ENCODE measurements at regions not wholly inside any gene's neighbourhood (a gene's known extent, or its start where the extent isn't known, plus 50 kb on each side); places are given as distances from the start of the nearest gene placed in this dataset.

DNA sequence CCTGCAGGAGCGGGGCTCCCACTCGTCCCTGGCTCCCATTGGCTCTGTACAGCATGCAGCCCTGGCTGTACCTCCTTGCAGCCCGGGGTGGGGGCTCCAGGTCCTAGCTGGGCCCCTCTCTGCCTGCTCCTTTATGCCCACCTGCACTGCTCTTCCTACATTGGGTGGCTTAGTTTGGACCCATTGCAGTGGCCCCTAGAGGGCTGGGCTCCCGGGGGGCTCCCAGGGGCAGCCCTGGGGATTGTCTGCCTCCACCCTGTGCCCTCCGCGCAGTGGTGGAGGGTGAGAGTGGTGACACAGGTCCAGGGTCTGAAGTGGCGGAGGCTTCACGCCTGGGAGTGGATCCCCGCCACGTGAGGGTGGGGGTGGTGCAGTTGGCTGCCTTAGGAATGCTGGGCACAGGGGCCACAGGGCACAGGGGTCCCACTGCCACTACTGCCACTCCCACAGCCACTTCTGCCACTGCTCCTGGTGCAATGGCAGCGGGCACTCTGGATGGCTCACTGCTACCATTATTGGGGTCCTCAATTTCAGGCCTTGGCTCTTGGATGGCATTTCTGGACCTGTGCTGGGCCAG is 177.1 kb downstream of the ARL4A start:
- no peak for DNase-seq (ENCODE audit: extremely low spot score)
- 91% methylated on average over 11 of the region's 11 CpGs for WGBS
- no peak overlapping the region for H3K27ac ChIP-seq (ENCODE audit: low read depth)
- no peak overlapping the region for H3K4me3 ChIP-seq (ENCODE audit: low read depth, low read length)
- no peaks in the 10 kb centered on the region for H3K36me3 ChIP-seq (ENCODE audit: insufficient read depth)
- H3K4me1 ChIP-seq (ENCODE audit: insufficient read depth) = no peaks in the 10 kb centered on the region

DNA sequence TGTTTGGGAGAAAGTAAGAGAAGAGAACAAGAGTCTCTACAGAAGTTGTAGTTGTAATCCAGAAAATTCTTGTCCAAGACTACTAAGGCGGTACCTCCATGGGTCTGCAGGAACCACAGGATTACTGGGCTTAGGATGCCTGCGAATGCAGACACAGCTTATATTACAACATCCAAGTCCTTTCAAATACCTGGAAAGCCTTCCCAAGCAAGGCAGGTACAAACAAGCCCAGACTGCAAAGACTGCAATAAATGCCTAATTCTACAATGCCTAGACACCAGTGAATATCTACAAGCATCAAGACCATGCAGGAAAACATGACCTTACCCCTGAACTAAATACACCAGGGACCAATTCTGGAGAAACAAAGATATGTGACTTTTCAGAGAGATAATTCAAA is 178.2 kb downstream of the ARL4A start:
- 89% methylated on average over 2 of the region's 2 CpGs for WGBS
- Histone ChIP-seq H3K36me3 (ENCODE audit: insufficient read depth) (no peaks in the 10 kb centered on the region), H3K4me3 (ENCODE audit: low read depth, low read length) (no peak overlapping the region), H3K4me1 (ENCODE audit: insufficient read depth) (no peaks in the 10 kb centered on the region), H3K27ac (ENCODE audit: low read depth) (no peak overlapping the region)
- DNase-seq (ENCODE audit: extremely low spot score) = no peak

GRCh38 chr7:12866207-12866606 is 178.8 kb downstream of the ARL4A start:
- Histone ChIP-seq H3K27ac (ENCODE audit: low read depth) (no peak overlapping the region), H3K36me3 (ENCODE audit: insufficient read depth) (no peaks in the 10 kb centered on the region), H3K4me1 (ENCODE audit: insufficient read depth) (no peaks in the 10 kb centered on the region), H3K4me3 (ENCODE audit: low read depth, low read length) (no peak overlapping the region)
- 61% methylated on average over 4 of the region's 4 CpGs for WGBS
- no peak for DNase-seq (ENCODE audit: extremely low spot score)

DNA sequence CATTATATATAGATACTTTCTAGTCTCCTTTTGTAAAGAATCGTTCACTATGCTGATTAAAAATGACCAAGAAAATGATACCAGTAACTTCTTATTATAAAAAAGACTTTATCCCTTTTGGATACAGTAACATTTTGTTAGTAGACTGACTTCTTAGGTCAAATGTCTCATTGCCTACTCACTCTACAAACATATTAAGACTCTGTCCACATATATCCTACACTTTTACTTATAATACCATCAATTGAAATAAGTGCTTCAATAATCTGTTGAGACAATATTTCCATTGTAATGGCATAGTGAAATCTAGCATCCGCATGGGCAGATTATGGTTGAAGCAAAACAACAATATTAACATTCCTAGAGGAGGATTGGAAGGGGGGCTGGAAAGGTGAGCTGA is 180.6 kb downstream of the ARL4A start:
- 90% methylated on average over 2 of the region's 2 CpGs for WGBS
- H3K4me3 ChIP-seq (ENCODE audit: low read depth, low read length) = no peak overlapping the region
- H3K36me3 ChIP-seq (ENCODE audit: insufficient read depth) = no peaks in the 10 kb centered on the region
- no peak for DNase-seq (ENCODE audit: extremely low spot score)
- H3K4me1 ChIP-seq (ENCODE audit: insufficient read depth) = no peaks in the 10 kb centered on the region
- H3K27ac ChIP-seq (ENCODE audit: low read depth) = no peak overlapping the region

- 95% methylated on average over 1 of the region's 1 CpG for WGBS
- no peak for DNase-seq (ENCODE audit: extremely low spot score)
- Histone ChIP-seq H3K4me1 (ENCODE audit: insufficient read depth) (no peaks in the 10 kb centered on the region), H3K36me3 (ENCODE audit: insufficient read depth) (no peaks in the 10 kb centered on the region), H3K4me3 (ENCODE audit: low read depth, low read length) (no peak overlapping the region), H3K27ac (ENCODE audit: low read depth) (no peak overlapping the region)
Observed at GRCh38 chr7:12870219-12870618, 182.8 kb downstream of the ARL4A start.

- WGBS = 80% methylated on average over 6 of the region's 6 CpGs
- no peaks in the 10 kb centered on the region for H3K4me1 ChIP-seq (ENCODE audit: insufficient read depth)
- no peak for DNase-seq (ENCODE audit: extremely low spot score)
Observed at GRCh38 chr7:12872487-12872886, 185.1 kb downstream of the ARL4A start.

GRCh38 chr7:12873571-12873970 is 186.1 kb downstream of the ARL4A start:
- 47% methylated on average over 3 of the region's 3 CpGs for WGBS
- Histone ChIP-seq H3K4me1 (ENCODE audit: insufficient read depth) (no peaks in the 10 kb centered on the region), H3K36me3 (ENCODE audit: insufficient read depth) (no peaks in the 10 kb centered on the region)

More at GRCh38 chr7:12872487-12872886, 185.1 kb downstream of the ARL4A start:
- Histone ChIP-seq H3K36me3 (ENCODE audit: insufficient read depth) (no peaks in the 10 kb centered on the region), H3K27ac (ENCODE audit: low read depth) (no peak overlapping the region), H3K4me3 (ENCODE audit: low read depth, low read length) (no peak overlapping the region)

GRCh38 chr7:12879139-12879538 is 191.7 kb downstream of the ARL4A start:
- Histone ChIP-seq H3K4me1 (ENCODE audit: insufficient read depth) (no peaks in the 10 kb centered on the region), H3K4me3 (ENCODE audit: low read depth, low read length) (no peak overlapping the region), H3K36me3 (ENCODE audit: insufficient read depth) (no peaks in the 10 kb centered on the region), H3K27ac (ENCODE audit: low read depth) (no peak overlapping the region)
- DNase-seq (ENCODE audit: extremely low spot score) = no peak

More at GRCh38 chr7:12873571-12873970, 186.1 kb downstream of the ARL4A start:
- no peak for DNase-seq (ENCODE audit: extremely low spot score)
- H3K27ac ChIP-seq (ENCODE audit: low read depth) = no peak overlapping the region
- H3K4me3 ChIP-seq (ENCODE audit: low read depth, low read length) = no peak overlapping the region

DNA sequence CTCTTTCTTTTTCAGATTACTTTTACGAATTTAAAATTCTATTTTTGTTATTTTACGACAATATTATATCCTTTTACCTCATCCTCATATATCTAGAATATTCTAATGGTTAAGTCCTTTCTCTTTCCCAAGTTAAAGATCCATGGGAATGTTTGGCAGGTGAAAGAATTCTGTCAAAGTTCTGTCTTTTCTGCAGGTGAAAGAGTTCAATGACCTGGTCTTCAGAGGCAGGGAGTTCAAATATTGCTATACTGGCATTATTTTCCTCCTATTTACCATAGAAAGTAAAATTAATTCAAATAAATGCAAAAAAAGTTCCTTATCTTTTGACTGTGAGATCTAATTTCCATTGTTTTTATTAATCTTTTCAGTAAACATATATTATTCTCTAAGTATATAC is 194.3 kb downstream of the ARL4A start:
- Histone ChIP-seq H3K27ac (ENCODE audit: low read depth) (no peak overlapping the region), H3K4me3 (ENCODE audit: low read depth, low read length) (no peak overlapping the region), H3K36me3 (ENCODE audit: insufficient read depth) (no peaks in the 10 kb centered on the region), H3K4me1 (ENCODE audit: insufficient read depth) (no peaks in the 10 kb centered on the region)
- no peak for DNase-seq (ENCODE audit: extremely low spot score)
- WGBS = 93% methylated on average over 2 of the region's 2 CpGs

- H3K4me3 ChIP-seq (ENCODE audit: low read depth, low read length) = no peak overlapping the region
- no peak for DNase-seq (ENCODE audit: extremely low spot score)
- H3K36me3 ChIP-seq (ENCODE audit: insufficient read depth) = no peaks in the 10 kb centered on the region
- WGBS = 93% methylated on average over 1 of the region's 1 CpG
- H3K27ac ChIP-seq (ENCODE audit: low read depth) = no peak overlapping the region
- H3K4me1 ChIP-seq (ENCODE audit: insufficient read depth) = no peaks in the 10 kb centered on the region
Observed at GRCh38 chr7:12882710-12883109, 195.3 kb downstream of the ARL4A start.

DNA sequence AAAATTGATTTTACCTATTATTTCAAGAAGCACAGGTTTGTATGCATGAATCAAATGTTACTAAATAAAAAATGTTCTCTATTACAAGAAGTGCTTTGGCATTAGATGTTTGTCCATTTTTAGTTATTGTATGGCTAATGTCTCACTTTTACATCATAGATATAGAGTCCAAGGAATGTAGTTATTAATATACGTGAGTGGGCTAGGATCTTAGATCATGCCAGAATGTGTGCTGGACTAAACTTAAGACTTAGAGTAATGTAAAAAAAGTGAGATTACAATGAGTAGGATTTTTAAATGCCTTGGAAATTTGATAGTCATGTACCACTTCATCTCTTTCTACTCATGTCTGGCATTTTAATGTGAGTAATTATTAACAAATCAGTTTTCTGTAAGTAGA is 196.6 kb downstream of the ARL4A start:
- H3K36me3 ChIP-seq (ENCODE audit: insufficient read depth) = no peaks in the 10 kb centered on the region
- 36% methylated on average over 1 of the region's 1 CpG for WGBS
- no peak for DNase-seq (ENCODE audit: extremely low spot score)
- no peak overlapping the region for H3K27ac ChIP-seq (ENCODE audit: low read depth)
- H3K4me1 ChIP-seq (ENCODE audit: insufficient read depth) = no peaks in the 10 kb centered on the region
- no peak overlapping the region for H3K4me3 ChIP-seq (ENCODE audit: low read depth, low read length)

- Histone ChIP-seq H3K36me3 (ENCODE audit: insufficient read depth) (no peaks in the 10 kb centered on the region), H3K27ac (ENCODE audit: low read depth) (no peak overlapping the region), H3K4me1 (ENCODE audit: insufficient read depth) (no peaks in the 10 kb centered on the region), H3K4me3 (ENCODE audit: low read depth, low read length) (no peak overlapping the region)
- WGBS = 43% methylated on average over 3 of the region's 3 CpGs
- DNase-seq (ENCODE audit: extremely low spot score) = no peak
Observed at GRCh38 chr7:12884856-12885440, 197.5 kb downstream of the ARL4A start.

DNA sequence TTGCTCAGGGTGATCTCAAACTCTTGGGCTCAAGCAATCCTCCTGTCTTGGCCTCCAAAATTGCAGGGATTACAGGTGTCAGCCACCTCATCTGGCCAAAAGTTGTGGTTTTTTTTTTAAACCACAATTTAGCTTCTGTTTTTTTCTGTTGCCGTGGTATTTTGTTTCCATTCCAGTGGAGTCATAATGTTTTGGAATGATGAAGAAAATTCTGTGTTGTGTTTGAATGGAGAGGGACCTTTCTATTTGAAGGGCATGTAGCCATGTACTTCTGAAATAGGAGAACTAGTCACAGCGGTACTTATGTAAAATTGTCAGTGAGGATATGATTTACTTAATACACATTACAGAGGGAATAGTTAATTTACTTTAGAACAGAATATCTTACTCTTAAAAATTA is 201.3 kb downstream of the ARL4A start:
- H3K36me3 ChIP-seq (ENCODE audit: insufficient read depth) = no peaks in the 10 kb centered on the region
- H3K27ac ChIP-seq (ENCODE audit: low read depth) = no peak overlapping the region
- WGBS = 54% methylated on average over 2 of the region's 2 CpGs
- no peak for DNase-seq (ENCODE audit: extremely low spot score)
- no peak overlapping the region for H3K4me3 ChIP-seq (ENCODE audit: low read depth, low read length)
- no peaks in the 10 kb centered on the region for H3K4me1 ChIP-seq (ENCODE audit: insufficient read depth)

DNA sequence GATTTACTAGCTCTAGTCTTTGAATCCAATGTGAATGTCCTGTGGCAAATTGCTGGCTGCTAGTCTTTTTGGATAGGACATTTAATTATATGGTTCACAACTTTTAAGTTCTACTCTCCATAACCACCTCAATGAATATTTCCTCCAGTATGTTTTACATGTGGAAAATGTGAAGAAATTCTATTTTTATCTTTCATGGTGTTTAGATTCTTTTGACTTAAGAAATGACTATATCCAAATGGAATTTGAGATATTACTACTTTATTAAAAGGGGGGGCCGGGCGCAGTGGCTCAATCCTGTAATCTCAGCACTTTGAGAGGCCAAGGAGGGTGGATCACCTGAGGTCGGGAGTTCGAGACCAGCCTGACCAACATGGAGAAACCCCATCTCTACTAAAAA is 202.0 kb downstream of the ARL4A start:
- H3K27ac ChIP-seq (ENCODE audit: low read depth) = no peak overlapping the region
- H3K4me1 ChIP-seq (ENCODE audit: insufficient read depth) = no peaks in the 10 kb centered on the region
- WGBS = 80% methylated on average over 4 of the region's 4 CpGs
- no peak for DNase-seq (ENCODE audit: extremely low spot score)
- H3K36me3 ChIP-seq (ENCODE audit: insufficient read depth) = no peaks in the 10 kb centered on the region
- no peak overlapping the region for H3K4me3 ChIP-seq (ENCODE audit: low read depth, low read length)

DNA sequence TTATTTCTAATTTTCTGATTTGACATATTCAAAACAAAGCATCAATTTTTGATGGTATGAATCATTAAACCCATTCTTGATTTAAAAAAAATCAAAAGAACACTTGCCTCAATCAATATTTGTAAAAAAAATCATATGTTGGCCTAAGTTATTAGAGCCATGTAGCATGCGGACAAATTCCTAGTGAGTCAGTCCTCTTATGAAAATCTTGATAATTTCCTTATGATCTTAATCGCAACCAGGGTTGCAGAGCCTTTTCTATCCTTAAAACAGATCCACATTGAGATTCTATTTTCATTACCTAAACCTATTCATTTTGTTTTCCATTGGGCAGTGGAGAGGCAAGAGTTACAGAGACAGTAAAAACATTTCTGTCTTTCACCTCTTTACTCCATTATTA is 203.2 kb downstream of the ARL4A start:
- Histone ChIP-seq H3K4me3 (ENCODE audit: low read depth, low read length) (no peak overlapping the region), H3K36me3 (ENCODE audit: insufficient read depth) (no peaks in the 10 kb centered on the region), H3K4me1 (ENCODE audit: insufficient read depth) (no peaks in the 10 kb centered on the region), H3K27ac (ENCODE audit: low read depth) (no peak overlapping the region)
- 96% methylated on average over 2 of the region's 2 CpGs for WGBS
- no peak for DNase-seq (ENCODE audit: extremely low spot score)

Measured in urinary bladder (tissue), 3 donors.